GM18517 (cell line): ENCODE measurements at regions not wholly inside any gene's neighbourhood (a gene's known extent, or its start where the extent isn't known, plus 50 kb on each side); places are given as distances from the start of the nearest gene placed in this dataset.
"Not testable (repeated sequence)": the region's sequence is repeated elsewhere in the genome, so short reads cannot be mapped to it uniquely, and the experiment has no call there.

Experiments used
- ATAC-seq: cut with Tn5 transposase; IDR thresholded peaks from one replicate; pipeline ENCODE4 v1.9.1; 2021; ENCODE audit warnings: mild to moderate bottlenecking, moderate library complexity; ENCODE audit not compliant: unreplicated experiment

GRCh38 chr11:23727794-23728193 lies 769.1 kb upstream of the LUZP2 start:
- ATAC-seq: no peak

GRCh38 chr11:23729088-23729487 lies 767.8 kb upstream of the LUZP2 start:
- no peak for ATAC-seq

- no peak for ATAC-seq
These were observed 766.4 kb upstream of the LUZP2 start for GRCh38 chr11:23730307-23730998.

- no peak for ATAC-seq
These were observed 764.8 kb upstream of the LUZP2 start for GRCh38 chr11:23732026-23732425.

- ATAC-seq: no peak
These were observed 750.0 kb upstream of the LUZP2 start for GRCh38 chr11:23746896-23747295.

- no peak for ATAC-seq
These were observed 747.0 kb upstream of the LUZP2 start for GRCh38 chr11:23749762-23750430.

- ATAC-seq: no peak
These were observed 745.6 kb upstream of the LUZP2 start for GRCh38 chr11:23751280-23751679.

- ATAC-seq: no peak
These were observed 741.8 kb upstream of the LUZP2 start for GRCh38 chr11:23755076-23755475.

- ATAC-seq: no peak
These were observed 741.1 kb upstream of the LUZP2 start for GRCh38 chr11:23755769-23756168.

GRCh38 chr11:23759489-23759888 lies 737.4 kb upstream of the LUZP2 start:
- ATAC-seq: no peak

- ATAC-seq: no peak
These were observed 732.6 kb upstream of the LUZP2 start for GRCh38 chr11:23764286-23764685.

- no peak for ATAC-seq
These were observed 731.1 kb upstream of the LUZP2 start for GRCh38 chr11:23765682-23766252.

GRCh38 chr11:23767576-23767975 lies 729.3 kb upstream of the LUZP2 start:
- ATAC-seq: no peak

- ATAC-seq: no peak
These were observed 727.6 kb upstream of the LUZP2 start for GRCh38 chr11:23769214-23769613.

- no peak for ATAC-seq
These were observed 724.8 kb upstream of the LUZP2 start for GRCh38 chr11:23772081-23772480.

GRCh38 chr11:23778971-23779370 lies 717.9 kb upstream of the LUZP2 start:
- no peak for ATAC-seq

- ATAC-seq: no peak
These were observed 716.6 kb upstream of the LUZP2 start for GRCh38 chr11:23780231-23780630.

GRCh38 chr11:23781803-23782560 lies 714.9 kb upstream of the LUZP2 start:
- ATAC-seq: no peak

GRCh38 chr11:23786974-23787373 lies 709.9 kb upstream of the LUZP2 start:
- not testable (repeated sequence) for ATAC-seq

- ATAC-seq: no peak
These were observed 707.5 kb upstream of the LUZP2 start for GRCh38 chr11:23789200-23789853.

GRCh38 chr11:23789938-23790371 lies 706.9 kb upstream of the LUZP2 start:
- ATAC-seq: no peak
